ENCODE measurements at regions not wholly inside any gene's neighbourhood (a gene's known extent, or its start where the extent isn't known, plus 50 kb on each side); places are given as distances from the start of the nearest gene placed in this dataset.

DNA sequence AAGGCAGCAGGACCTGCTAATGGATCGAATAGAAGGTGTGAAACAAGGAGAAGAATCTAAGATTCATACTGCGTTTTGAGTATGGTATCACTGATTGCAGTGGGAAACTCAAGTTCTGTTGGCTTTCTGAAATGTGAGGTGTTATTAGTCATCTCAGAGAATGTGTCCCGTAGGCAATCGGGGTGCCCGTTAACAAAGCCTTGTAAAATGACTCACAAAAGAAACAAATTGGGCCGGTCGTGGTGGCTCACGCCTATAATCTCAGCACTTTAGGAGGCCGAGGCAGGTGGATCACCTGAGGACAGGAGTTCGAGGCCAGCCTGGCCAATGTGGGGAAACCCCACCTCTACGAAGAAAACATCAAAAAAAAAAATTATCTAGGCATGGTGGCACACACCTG is 118.2 kb upstream of the C7orf33 start:
- no peak for DNase-seq
- ATAC-seq: no peak
- Histone ChIP-seq H3K36me3 (ENCODE audit: low read depth) (no peaks in the 10 kb centered on the region), H3K4me1 (ENCODE audit: low read depth) (no peaks in the 10 kb centered on the region), H3K9me3 (no peaks in the 10 kb centered on the region), H3K4me3 (no peak overlapping the region)
- TF ChIP-seq, protein P1, sequence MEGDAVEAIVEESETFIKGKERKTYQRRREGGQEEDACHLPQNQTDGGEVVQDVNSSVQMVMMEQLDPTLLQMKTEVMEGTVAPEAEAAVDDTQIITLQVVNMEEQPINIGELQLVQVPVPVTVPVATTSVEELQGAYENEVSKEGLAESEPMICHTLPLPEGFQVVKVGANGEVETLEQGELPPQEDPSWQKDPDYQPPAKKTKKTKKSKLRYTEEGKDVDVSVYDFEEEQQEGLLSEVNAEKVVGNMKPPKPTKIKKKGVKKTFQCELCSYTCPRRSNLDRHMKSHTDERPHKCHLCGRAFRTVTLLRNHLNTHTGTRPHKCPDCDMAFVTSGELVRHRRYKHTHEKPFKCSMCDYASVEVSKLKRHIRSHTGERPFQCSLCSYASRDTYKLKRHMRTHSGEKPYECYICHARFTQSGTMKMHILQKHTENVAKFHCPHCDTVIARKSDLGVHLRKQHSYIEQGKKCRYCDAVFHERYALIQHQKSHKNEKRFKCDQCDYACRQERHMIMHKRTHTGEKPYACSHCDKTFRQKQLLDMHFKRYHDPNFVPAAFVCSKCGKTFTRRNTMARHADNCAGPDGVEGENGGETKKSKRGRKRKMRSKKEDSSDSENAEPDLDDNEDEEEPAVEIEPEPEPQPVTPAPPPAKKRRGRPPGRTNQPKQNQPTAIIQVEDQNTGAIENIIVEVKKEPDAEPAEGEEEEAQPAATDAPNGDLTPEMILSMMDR (IDR thresholded peaks at IDR 0.05): no peak
- intact Hi-C loops (cut with DNase I, micrococcal nuclease): no loop called here

DNA sequence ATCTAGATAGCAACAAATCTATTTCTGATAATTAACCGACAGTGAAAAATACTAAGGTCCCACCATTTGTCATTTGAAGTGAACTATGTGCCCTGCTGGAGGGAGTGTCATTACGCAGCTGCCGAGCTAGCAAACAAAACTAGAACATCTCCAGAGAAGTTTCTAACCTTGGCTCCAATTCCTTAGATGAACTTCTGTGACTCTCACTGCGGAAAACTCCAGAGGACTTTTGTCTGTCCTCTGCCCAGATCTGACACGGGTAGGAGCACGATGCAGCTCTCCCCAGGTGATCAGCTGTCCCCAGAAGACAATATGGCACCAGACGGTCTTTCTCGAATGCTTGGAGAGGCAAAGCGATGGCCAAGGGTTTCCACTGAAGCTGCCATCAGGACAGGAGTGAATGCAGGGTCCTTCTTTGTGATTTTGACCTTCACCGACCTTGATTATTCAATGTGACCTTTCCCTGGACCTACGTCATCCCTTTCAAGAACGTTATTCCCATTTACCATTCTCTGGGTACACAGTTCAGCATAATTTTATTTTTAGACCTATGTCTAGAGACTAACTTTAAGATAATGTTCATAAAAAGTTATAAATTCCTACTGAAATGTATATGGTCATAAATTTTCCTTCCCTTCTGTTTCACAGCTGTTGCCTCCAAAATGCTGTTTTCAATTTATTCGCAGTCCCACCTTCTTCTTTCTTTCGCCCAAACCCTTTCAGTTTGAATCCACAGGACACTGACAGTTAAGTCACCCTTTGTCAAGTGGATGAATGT is 116.7 kb upstream of the C7orf33 start:
- TF ChIP-seq, protein P1 (IDR thresholded peaks at IDR 0.05): no peak
- Histone ChIP-seq H3K36me3 (ENCODE audit: low read depth) (no peaks in the 10 kb centered on the region), H3K4me1 (ENCODE audit: low read depth) (no peaks in the 10 kb centered on the region), H3K4me3 (no peak overlapping the region), H3K9me3 (no peaks in the 10 kb centered on the region)
- ATAC-seq: no peak
- intact Hi-C loops (cut with DNase I, micrococcal nuclease): no loop called here
- DNase-seq: no peak

DNA sequence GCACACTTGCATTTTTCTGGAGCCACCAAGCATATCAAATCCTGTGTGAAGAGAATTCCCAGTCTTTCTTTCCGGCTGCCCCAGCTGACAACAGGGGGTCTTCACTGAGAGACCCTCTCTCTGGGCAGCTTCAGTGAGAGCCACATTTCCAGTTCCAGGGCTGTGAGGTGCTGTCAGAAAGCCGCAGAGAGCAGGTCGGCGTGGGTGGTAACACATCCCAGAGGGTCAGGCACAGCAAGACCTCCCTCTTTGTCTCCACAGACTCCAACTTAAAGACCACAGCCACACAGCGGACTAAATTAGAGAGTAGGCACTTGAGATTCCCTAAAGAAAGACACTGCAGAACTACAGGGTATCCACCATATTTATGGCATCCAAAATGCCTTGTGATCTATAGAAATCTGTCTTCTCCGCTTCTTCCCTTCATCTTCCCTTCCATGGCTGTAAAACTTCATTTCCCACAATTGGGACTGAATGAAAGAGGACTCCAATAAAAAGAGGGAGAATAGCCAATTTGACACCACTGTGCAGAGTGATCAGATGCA is 116.0 kb upstream of the C7orf33 start:
- TF ChIP-seq, protein P1 (IDR thresholded peaks at IDR 0.05): no peak

DNA sequence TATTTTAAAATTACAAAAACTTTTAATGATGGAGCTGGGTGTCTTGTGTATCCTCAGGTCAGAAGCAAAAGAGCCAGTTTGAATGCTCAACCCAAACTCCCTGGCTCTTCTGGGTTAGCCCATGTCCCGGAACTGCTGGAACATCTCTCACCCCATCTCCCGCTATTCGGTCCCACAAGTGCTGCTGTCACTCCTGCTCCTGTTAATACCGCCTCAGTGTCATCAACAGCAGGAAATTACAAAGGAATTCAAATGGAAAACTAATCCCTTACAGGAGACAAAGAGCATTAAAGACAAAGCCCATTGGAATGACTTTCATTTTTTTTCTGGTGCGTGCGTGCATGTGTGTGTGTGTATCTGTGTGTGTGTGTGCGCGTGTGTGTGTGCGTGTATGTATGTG is 112.0 kb upstream of the C7orf33 start:
- DNase-seq (no peak), ATAC-seq (no peak)
- TF ChIP-seq, protein P1 (IDR thresholded peaks at IDR 0.05): no peak
- no peaks in the 10 kb centered on the region for H3K4me1 ChIP-seq (ENCODE audit: low read depth)
- H3K4me3 ChIP-seq: no peak overlapping the region
- no peaks in the 10 kb centered on the region for H3K9me3 ChIP-seq
- intact Hi-C loops (cut with DNase I, micrococcal nuclease): no loop called here
- H3K36me3 ChIP-seq (ENCODE audit: low read depth): no peaks in the 10 kb centered on the region

More for the DNA sequence above, 116.0 kb upstream of the C7orf33 start:
- ATAC-seq (no peak), DNase-seq (no peak)
- H3K9me3 ChIP-seq: no peaks in the 10 kb centered on the region
- no peak overlapping the region for H3K4me3 ChIP-seq
- no peaks in the 10 kb centered on the region for H3K4me1 ChIP-seq (ENCODE audit: low read depth)
- no peaks in the 10 kb centered on the region for H3K36me3 ChIP-seq (ENCODE audit: low read depth)
- intact Hi-C loops (cut with DNase I, micrococcal nuclease): no loop called here

DNA sequence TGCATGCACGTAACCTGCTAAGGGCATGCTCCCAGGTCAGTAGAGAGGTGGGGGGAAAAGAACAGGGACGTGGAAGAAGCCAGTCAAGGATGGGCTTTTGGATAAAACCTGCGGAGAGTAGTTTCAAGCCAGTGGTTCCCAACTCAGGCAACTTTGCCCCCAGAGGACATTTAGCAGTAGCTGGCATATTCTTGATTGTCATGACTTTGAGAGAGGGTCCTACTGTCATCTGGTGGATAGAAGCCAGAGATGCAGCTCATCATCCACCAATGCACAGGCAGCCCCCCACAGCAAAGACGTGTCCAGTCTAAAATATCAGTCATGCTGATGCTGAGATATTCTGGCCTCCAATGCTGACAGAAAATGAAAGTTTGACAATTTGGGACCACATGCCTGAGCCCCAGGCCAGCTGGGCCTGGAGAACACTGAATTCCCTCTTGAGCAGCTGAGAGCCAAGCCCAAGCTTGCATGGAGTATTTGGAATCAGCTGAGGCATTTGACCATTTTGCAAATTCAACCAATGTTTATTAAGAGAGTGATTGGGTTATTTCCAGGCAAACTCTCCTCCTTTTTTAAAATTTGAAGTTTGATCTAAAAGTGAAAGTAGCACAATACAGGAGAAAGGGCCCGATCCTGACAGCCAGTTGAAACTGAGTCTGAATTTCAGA is 110.0 kb upstream of the C7orf33 start:
- intact Hi-C loops (cut with DNase I, micrococcal nuclease): loop anchor here in 1 of 2 donors (10.0 kb wide), 1 partner anchor 216 kb away; no protein-coding TSS in a partner anchor
- peaks cover 18% of the 10 kb centered on the region for H3K4me1 ChIP-seq (ENCODE audit: low read depth)
- no peak for ATAC-seq
- no peak overlapping the region for H3K4me3 ChIP-seq
- no peaks in the 10 kb centered on the region for H3K9me3 ChIP-seq
- no peaks in the 10 kb centered on the region for H3K36me3 ChIP-seq (ENCODE audit: low read depth)
- TF ChIP-seq, protein P1 (IDR thresholded peaks at IDR 0.05): no peak
- DNase-seq: no peak
